Spinal cord (tissue), 9 donors: ENCODE measurements at regions not wholly inside any gene's neighbourhood (a gene's known extent, or its start where the extent isn't known, plus 50 kb on each side); places are given as distances from the start of the nearest gene placed in this dataset.
"Not testable (repeated sequence)": the region's sequence is repeated elsewhere in the genome, so short reads cannot be mapped to it uniquely, and the experiment has no call there.

ENCODE experiments used
- DNase-seq, 6 donors: peaks; one replicate each; pipeline versions ENCODE4 v3.0.0 to v3.0.0-alpha.2; 2013 to 2015; ENCODE audit warnings: low spot score in 6 of 6, low read depth in 4 of 6
- H3K27ac ChIP-seq: one replicate; pipeline ENCODE4 v1.5.1; 2013; ENCODE audit warnings: low read depth, low read length, control low read depth
- H3K27me3 ChIP-seq: one replicate; pipeline ENCODE4 v1.6.1; 2013; ENCODE audit warnings: low read length; ENCODE audit not compliant: control insufficient read depth, insufficient read depth
- H3K36me3 ChIP-seq: one replicate; pipeline ENCODE4 v1.6.1; 2013; ENCODE audit warnings: low read length; ENCODE audit not compliant: control insufficient read depth, insufficient read depth
- H3K4me1 ChIP-seq: one replicate; pipeline ENCODE4 v1.6.1; 2013; ENCODE audit warnings: low read length; ENCODE audit not compliant: control insufficient read depth, insufficient read depth
- H3K4me3 ChIP-seq: one replicate; pipeline ENCODE4 v1.5.1; 2013; ENCODE audit warnings: low read depth, low read length, control low read depth
- H3K9me3 ChIP-seq: one replicate; pipeline ENCODE4 v1.6.1; 2013; ENCODE audit warnings: low read length; ENCODE audit not compliant: control insufficient read depth, insufficient read depth
- WGBS: methylation state at CpG from one replicate; pipeline ENCODE4 v1.1.5; 2013; ENCODE audit warnings: missing lambda C conversion rate; ENCODE audit not compliant: insufficient coverage; 5-methylcytosine and 5-hydroxymethylcytosine counted together
- donor health status: healthy.

GRCh38 chr21:31592963-31593560 is 66.4 kb upstream of the SOD1 start:
- H3K36me3 ChIP-seq: no peaks in the 10 kb centered on the region
- H3K27ac ChIP-seq: no peak overlapping the region
- peaks cover 6% of the 10 kb centered on the region for H3K9me3 ChIP-seq
- DNase-seq: peak in 3 of 6 donors; percentile 25 to 70 (median 47)
- H3K4me3 ChIP-seq: no peak overlapping the region
- H3K4me1 ChIP-seq: peaks cover 9% of the 10 kb centered on the region
- no peaks in the 10 kb centered on the region for H3K27me3 ChIP-seq
- 27% methylated on average over 12 of the region's 13 CpGs for WGBS

DNA sequence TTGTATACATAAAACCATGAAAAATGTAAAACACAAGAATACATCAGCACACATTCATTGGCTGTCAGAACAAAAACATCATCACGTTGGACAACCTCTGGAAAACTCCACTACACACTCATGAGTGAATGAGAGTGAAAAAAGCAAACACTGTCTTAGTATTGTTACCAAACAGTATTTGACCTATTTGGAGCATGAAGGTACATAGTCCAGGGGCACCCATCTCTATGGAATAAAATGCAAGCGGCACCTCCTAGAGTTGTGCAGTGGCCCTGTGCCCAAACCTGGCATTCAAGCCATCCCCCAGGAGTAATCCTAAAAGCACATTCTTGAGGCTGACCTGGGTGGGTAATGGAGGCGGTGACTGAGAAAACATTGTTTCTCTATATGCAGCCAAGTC is 67.0 kb upstream of the SOD1 start:
- Histone ChIP-seq H3K27me3 (no peaks in the 10 kb centered on the region), H3K4me3 (no peak overlapping the region), H3K4me1 (peaks cover 9% of the 10 kb centered on the region), H3K36me3 (no peaks in the 10 kb centered on the region), H3K27ac (no peak overlapping the region), H3K9me3 (peaks cover 6% of the 10 kb centered on the region)
- WGBS: 83% methylated on average over 1 of the region's 3 CpGs
- no peak for DNase-seq

GRCh38 chr21:31589820-31590219 is 69.7 kb upstream of the SOD1 start:
- no peak overlapping the region for H3K4me3 ChIP-seq
- no peak overlapping the region for H3K27ac ChIP-seq
- peaks cover 9% of the 10 kb centered on the region for H3K4me1 ChIP-seq
- WGBS: no CpG with 5 or more reads among the region's 3 CpGs
- H3K36me3 ChIP-seq: no peaks in the 10 kb centered on the region
- H3K27me3 ChIP-seq: no peaks in the 10 kb centered on the region
- H3K9me3 ChIP-seq: no peaks in the 10 kb centered on the region
- DNase-seq: no peak

DNA sequence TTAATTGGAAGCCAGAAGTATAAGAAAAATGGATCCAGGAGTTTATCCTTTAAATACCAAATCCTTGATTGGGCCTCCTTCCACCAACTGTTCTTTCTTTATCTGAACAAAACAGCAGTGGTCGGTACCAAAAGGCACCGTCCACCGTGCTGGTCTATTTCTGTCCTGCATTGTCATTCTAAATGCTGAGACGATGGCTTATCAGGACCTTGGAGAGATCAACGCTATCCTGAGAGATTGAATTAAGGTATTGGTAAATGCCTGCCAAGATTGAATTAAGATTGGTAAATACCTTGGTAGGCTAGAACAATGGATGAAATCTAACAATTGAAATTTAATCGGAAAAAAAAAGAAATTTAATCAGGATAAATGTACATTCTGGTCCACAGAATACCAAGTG is 73.4 kb upstream of the SOD1 start:
- Histone ChIP-seq H3K9me3 (no peaks in the 10 kb centered on the region), H3K27me3 (no peaks in the 10 kb centered on the region), H3K36me3 (no peaks in the 10 kb centered on the region), H3K4me3 (no peak overlapping the region), H3K4me1 (no peaks in the 10 kb centered on the region), H3K27ac (no peak overlapping the region)
- WGBS: 43% methylated on average over 5 of the region's 6 CpGs
- DNase-seq: no peak

GRCh38 chr21:31583937-31584336 is 75.6 kb upstream of the SOD1 start:
- 69% methylated on average over 3 of the region's 9 CpGs for WGBS

GRCh38 chr21:31583498-31583897 is 76.0 kb upstream of the SOD1 start:
- no peaks in the 10 kb centered on the region for H3K4me1 ChIP-seq
- H3K27ac ChIP-seq: no peak overlapping the region
- no peaks in the 10 kb centered on the region for H3K27me3 ChIP-seq
- peak in 2 of 6 donors; percentile 21 to 65 for DNase-seq
- no peaks in the 10 kb centered on the region for H3K36me3 ChIP-seq
- WGBS: no CpG with 5 or more reads among the region's 6 CpGs
- H3K9me3 ChIP-seq: no peaks in the 10 kb centered on the region
- H3K4me3 ChIP-seq: no peak overlapping the region

More at GRCh38 chr21:31583937-31584336, 75.6 kb upstream of the SOD1 start:
- not testable (repeated sequence) for H3K27me3 ChIP-seq, H3K4me3 ChIP-seq, H3K4me1 ChIP-seq, H3K36me3 ChIP-seq, DNase-seq, H3K27ac ChIP-seq, H3K9me3 ChIP-seq

DNA sequence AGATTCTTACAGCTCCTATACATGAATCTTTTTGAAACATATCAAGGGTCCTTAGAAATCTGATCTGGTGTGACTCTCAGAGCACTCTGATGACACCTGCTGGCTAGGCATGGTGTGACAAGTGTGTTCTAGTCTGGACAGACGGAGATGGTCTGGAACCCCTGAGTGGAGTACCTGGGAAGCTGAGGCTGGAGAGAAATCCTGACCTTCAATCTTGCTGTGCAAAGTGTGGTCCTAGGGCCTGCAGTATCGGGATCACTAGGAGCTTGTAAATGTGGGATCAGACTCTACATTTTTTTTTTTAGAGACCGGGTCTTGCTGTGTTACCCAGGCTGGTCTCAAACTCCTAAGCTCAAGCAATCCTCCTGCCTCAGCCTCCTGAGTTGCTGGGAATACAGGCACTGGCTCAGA is 78.6 kb upstream of the SOD1 start:
- DNase-seq: peak in 5 of 6 donors; percentile 66 to 92 (median 75)
- H3K4me1 ChIP-seq: no peaks in the 10 kb centered on the region
- H3K27me3 ChIP-seq: no peaks in the 10 kb centered on the region
- H3K4me3 ChIP-seq: no peak overlapping the region
- WGBS: 68% methylated on average over 3 of the region's 3 CpGs
- no peaks in the 10 kb centered on the region for H3K36me3 ChIP-seq
- H3K27ac ChIP-seq: no peak overlapping the region
- H3K9me3 ChIP-seq: no peaks in the 10 kb centered on the region

GRCh38 chr21:31577271-31577670 is 82.2 kb upstream of the SOD1 start:
- H3K27ac ChIP-seq: no peak overlapping the region
- H3K27me3 ChIP-seq: no peaks in the 10 kb centered on the region
- H3K36me3 ChIP-seq: no peaks in the 10 kb centered on the region
- no peak overlapping the region for H3K4me3 ChIP-seq
- no peaks in the 10 kb centered on the region for H3K9me3 ChIP-seq
- no peak for DNase-seq
- H3K4me1 ChIP-seq: no peaks in the 10 kb centered on the region

- H3K27ac ChIP-seq: no peak overlapping the region
- WGBS: 53% methylated on average over 3 of the region's 6 CpGs
- H3K4me3 ChIP-seq: no peak overlapping the region
- H3K9me3 ChIP-seq: no peaks in the 10 kb centered on the region
- H3K27me3 ChIP-seq: no peaks in the 10 kb centered on the region
- H3K36me3 ChIP-seq: no peaks in the 10 kb centered on the region
- H3K4me1 ChIP-seq: no peaks in the 10 kb centered on the region
- DNase-seq: peak in 1 of 6 donors; percentile 52
Measured at GRCh38 chr21:31576428-31576827, 83.1 kb upstream of the SOD1 start.

GRCh38 chr21:31573217-31573616 is 86.3 kb upstream of the SOD1 start:
- WGBS: no CpG with 5 or more reads among the region's 2 CpGs
- DNase-seq: no peak
- Histone ChIP-seq H3K4me1 (no peaks in the 10 kb centered on the region), H3K27ac (no peak overlapping the region), H3K36me3 (no peaks in the 10 kb centered on the region), H3K9me3 (no peaks in the 10 kb centered on the region), H3K4me3 (no peak overlapping the region), H3K27me3 (no peaks in the 10 kb centered on the region)
